Kidney glomerular epithelial cell (primary cell): ENCODE measurements at regions not wholly inside any gene's neighbourhood (a gene's known extent, or its start where the extent isn't known, plus 50 kb on each side); places are given as distances from the start of the nearest gene placed in this dataset.
"Not testable (repeated sequence)": the region's sequence is repeated elsewhere in the genome, so short reads cannot be mapped to it uniquely, and the experiment has no call there.

ENCODE experiments used
- DNase-seq: peaks from one replicate; lab custom pipeline; 2025; lab: John Stamatoyannopoulos, UW

- no peak for DNase-seq
Measured at GRCh38 chr6:169101036-169101805, 152.4 kb downstream of the THBS2 start.

- no peak for DNase-seq
Measured at GRCh38 chr6:169099411-169100202, 154.0 kb downstream of the THBS2 start.

GRCh38 chr6:169098651-169099050 is 155.0 kb downstream of the THBS2 start:
- DNase-seq = not testable (repeated sequence)

- DNase-seq = no peak
Measured at GRCh38 chr6:169098116-169098515, 155.5 kb downstream of the THBS2 start.

- DNase-seq = peak; percentile 88
Measured at GRCh38 chr6:169097381-169097959, 156.2 kb downstream of the THBS2 start.

- DNase-seq = no peak
Measured at GRCh38 chr6:169096388-169096787, 157.3 kb downstream of the THBS2 start.

GRCh38 chr6:169095153-169095552 is 158.5 kb downstream of the THBS2 start:
- no peak for DNase-seq

GRCh38 chr6:169094552-169094950 is 159.1 kb downstream of the THBS2 start:
- no peak for DNase-seq

GRCh38 chr6:169093770-169094551 is 159.7 kb downstream of the THBS2 start:
- no peak for DNase-seq

GRCh38 chr6:169093066-169093723 is 160.5 kb downstream of the THBS2 start:
- no peak for DNase-seq

GRCh38 chr6:169092375-169092774 is 161.3 kb downstream of the THBS2 start:
- DNase-seq = peak; percentile 69

- DNase-seq = not testable (repeated sequence)
Measured at GRCh38 chr6:169090514-169091127, 163.0 kb downstream of the THBS2 start.

- no peak for DNase-seq
Measured at GRCh38 chr6:169088762-169089161, 164.9 kb downstream of the THBS2 start.

GRCh38 chr6:169087443-169088041 is 166.1 kb downstream of the THBS2 start:
- no peak for DNase-seq

- not testable (repeated sequence) for DNase-seq
Measured at GRCh38 chr6:169086616-169087015, 167.0 kb downstream of the THBS2 start.

GRCh38 chr6:169086020-169086419 is 167.6 kb downstream of the THBS2 start:
- DNase-seq = no peak

GRCh38 chr6:169085466-169085865 is 168.2 kb downstream of the THBS2 start:
- no peak for DNase-seq

GRCh38 chr6:169084557-169084956 is 169.1 kb downstream of the THBS2 start:
- not testable (repeated sequence) for DNase-seq

- DNase-seq = no peak
Measured at GRCh38 chr6:169084067-169084466, 169.6 kb downstream of the THBS2 start.

- DNase-seq = no peak
Measured at GRCh38 chr6:169083508-169083874, 170.2 kb downstream of the THBS2 start.
